Lower lobe of right lung (tissue), 2 donors: ENCODE measurements at regions not wholly inside any gene's neighbourhood (a gene's known extent, or its start where the extent isn't known, plus 50 kb on each side); places are given as distances from the start of the nearest gene placed in this dataset.

Experiments used
- ATAC-seq, 2 donors: fragments of 200-7000 bp; cut with Tn5 transposase; one replicate each; pipeline ENCODE4 v1.9.1; 2020 to 2022; ENCODE audit warnings: mild to moderate bottlenecking in 2 of 2, moderate library complexity in 2 of 2
- DNase-seq: peaks from one replicate; pipeline ENCODE4 v3.0.0-alpha.2; 2020
- H3K27ac ChIP-seq: fragments of 200-600 bp; one replicate; pipeline ENCODE4 v1.8.0; 2022
- H3K27me3 ChIP-seq: fragments of 200-600 bp; one replicate; pipeline ENCODE4 v1.8.0; 2022; ENCODE audit warnings: low read depth
- H3K36me3 ChIP-seq: fragments of 200-600 bp; one replicate; pipeline ENCODE4 v1.8.0; 2022; ENCODE audit warnings: mild to moderate bottlenecking
- H3K4me1 ChIP-seq: fragments of 200-600 bp; one replicate; pipeline ENCODE4 v1.8.0; 2022
- H3K4me3 ChIP-seq: fragments of 200-600 bp; one replicate; pipeline ENCODE4 v1.8.0; 2022; ENCODE audit warnings: mild to moderate bottlenecking
- H3K9me3 ChIP-seq: fragments of 200-600 bp; one replicate; pipeline ENCODE4 v1.8.0; 2022
- CTCF ChIP-seq: fragments of 200-600 bp; IDR thresholded peaks from one replicate; pipeline ENCODE4 v1.8.0; 2022; ENCODE audit warnings: antibody characterized with exemption, mild to moderate bottlenecking
- intact Hi-C: fragments of 100-400 bp; cut with DNase I; formaldehyde crosslinking; loops from one replicate; pipeline ENCODE4 v1.11.0; 2022
- donor health status: DM: no; HTN: yes; CAD: no; lungs with severe emphysema.

DNA sequence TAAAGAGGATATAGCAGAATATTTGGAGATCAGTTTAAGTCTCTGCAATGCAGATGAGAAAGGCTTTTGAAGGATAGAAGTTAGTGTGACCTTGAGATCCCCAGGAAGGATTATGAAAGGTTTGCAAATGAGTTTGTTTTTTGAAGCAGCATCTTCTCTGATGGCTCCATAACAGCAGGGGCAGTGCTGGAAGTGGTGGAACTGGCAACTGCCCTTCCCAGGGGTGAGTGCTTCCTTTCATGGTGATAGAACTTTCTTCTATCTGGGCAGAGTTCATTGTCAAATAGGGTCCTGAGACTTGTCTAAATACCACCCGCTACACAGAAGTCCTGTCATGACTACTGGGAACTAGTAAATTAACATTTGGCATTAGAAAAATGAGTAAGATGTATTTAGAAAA is 314.2 kb upstream of the MCTP2 start:
- no peak for TF ChIP-seq CTCF
- intact Hi-C loops: no loop called here
- H3K4me1 ChIP-seq: no peaks in the 10 kb centered on the region
- H3K9me3 ChIP-seq: no peaks in the 10 kb centered on the region
- no peaks in the 10 kb centered on the region for H3K36me3 ChIP-seq
- H3K4me3 ChIP-seq: no peak overlapping the region
- H3K27ac ChIP-seq: no peak overlapping the region
- no peak for ATAC-seq
- no peaks in the 10 kb centered on the region for H3K27me3 ChIP-seq
- no peak for DNase-seq

DNA sequence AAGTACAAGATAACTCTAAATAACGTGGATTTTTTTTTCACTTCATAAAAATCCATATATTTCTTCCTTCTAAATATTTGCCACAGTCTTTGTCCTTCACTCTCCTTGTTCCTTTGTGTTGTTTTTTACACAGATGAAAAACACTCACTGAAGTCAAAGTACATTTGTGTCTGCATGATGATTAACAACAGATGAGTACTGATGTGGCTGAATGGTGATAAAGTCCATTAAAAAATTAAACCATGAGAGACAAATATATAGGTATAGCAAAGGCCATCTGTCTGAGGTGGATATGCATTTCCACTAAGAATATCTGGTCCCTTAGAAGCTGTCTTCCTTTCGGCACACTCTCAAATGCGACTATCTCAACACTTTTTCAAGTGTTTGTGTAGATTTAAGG is 317.5 kb upstream of the MCTP2 start:
- Histone ChIP-seq H3K4me3 (no peak overlapping the region), H3K27ac (no peak overlapping the region), H3K27me3 (no peaks in the 10 kb centered on the region), H3K9me3 (no peaks in the 10 kb centered on the region), H3K4me1 (no peaks in the 10 kb centered on the region), H3K36me3 (no peaks in the 10 kb centered on the region)
- TF ChIP-seq CTCF: no peak
- no peak for ATAC-seq
- no peak for DNase-seq
- intact Hi-C loops: no loop called here

GRCh38 chr15:93913310-93913709 is 318.1 kb upstream of the MCTP2 start:
- H3K4me3 ChIP-seq: no peak overlapping the region
- no peaks in the 10 kb centered on the region for H3K9me3 ChIP-seq
- H3K36me3 ChIP-seq: no peaks in the 10 kb centered on the region
- intact Hi-C loops: no loop called here
- H3K27ac ChIP-seq: no peak overlapping the region
- DNase-seq (no peak), ATAC-seq (no peak)
- TF ChIP-seq CTCF: no peak
- H3K4me1 ChIP-seq: no peaks in the 10 kb centered on the region
- no peaks in the 10 kb centered on the region for H3K27me3 ChIP-seq

DNA sequence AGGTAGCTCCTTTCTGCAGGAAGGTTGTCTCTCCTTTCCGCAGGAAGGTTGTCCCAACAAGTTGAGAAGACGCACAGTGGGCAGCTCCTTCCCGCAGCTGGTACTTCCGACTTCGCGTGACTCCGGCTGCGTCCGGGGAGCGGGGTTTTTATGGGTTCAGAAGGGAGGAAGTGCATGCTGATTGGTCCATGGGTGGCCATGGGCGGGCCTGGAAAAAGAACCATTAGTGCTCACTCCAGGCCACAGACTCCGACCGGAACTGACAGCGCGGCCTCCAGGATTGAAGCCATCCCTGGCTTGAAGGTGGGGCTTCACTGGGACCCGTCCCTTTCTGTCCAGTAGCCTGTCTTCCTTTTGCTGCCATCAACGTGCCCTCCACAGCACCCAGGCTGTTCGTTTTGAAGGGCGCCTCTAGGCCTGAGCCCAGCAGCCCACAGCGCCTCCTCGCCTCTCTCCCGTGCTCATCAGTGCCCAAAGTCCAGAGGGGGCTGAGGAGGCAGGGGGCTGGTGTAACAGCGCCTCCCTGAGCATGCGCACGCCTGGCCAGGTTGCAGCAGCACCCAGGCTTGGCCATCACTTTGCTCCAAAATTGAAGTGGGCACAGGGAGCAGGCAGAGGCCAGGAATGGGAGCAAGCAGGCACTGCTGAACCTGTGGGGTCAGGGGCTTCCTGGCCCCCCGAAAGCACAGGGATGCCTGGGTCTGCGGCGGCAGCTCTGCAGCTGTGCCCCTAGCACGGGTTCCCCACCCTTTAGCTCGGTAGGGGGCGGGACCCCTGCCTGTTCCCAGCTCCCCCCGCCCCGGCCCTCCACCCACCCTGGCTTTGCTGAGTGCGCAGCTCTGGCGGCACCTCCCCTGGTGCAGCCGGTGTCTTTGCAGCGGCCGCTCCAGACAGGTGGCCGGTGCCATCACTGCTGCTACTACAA is 330.6 kb upstream of the MCTP2 start:
- Histone ChIP-seq H3K36me3 (no peaks in the 10 kb centered on the region), H3K4me3 (no peak overlapping the region), H3K27me3 (no peaks in the 10 kb centered on the region), H3K4me1 (no peaks in the 10 kb centered on the region), H3K9me3 (no peaks in the 10 kb centered on the region), H3K27ac (no peak overlapping the region)
- ATAC-seq: peak in 1 of 2 donors; percentile 30
- no peak for TF ChIP-seq CTCF
- peak; percentile 38 for DNase-seq
- intact Hi-C loops: no loop called here

DNA sequence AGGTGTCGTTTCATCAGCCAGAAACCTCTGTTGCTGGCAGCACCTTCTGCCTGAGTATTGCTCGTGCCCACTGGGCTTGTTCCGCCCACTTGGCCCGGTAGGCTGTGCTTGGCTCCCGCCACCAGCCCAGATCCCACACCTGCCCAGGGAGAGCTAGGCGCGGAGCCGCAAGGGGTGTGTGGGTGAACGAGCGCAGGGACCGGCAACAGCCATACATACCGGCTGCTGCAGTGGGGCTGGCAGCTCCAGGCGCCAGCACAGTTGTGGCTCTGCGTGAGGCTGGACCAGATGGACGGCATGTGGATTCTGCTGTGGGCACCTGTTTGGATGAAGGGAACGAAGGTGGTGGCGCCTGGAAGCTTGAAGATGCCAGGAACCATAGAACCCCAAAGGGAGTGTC is 331.5 kb upstream of the MCTP2 start:
- Histone ChIP-seq H3K27me3 (no peaks in the 10 kb centered on the region), H3K9me3 (no peaks in the 10 kb centered on the region), H3K4me1 (no peaks in the 10 kb centered on the region), H3K4me3 (no peak overlapping the region), H3K27ac (no peak overlapping the region), H3K36me3 (no peaks in the 10 kb centered on the region)
- no peak for ATAC-seq
- peak; percentile 38 for DNase-seq
- TF ChIP-seq CTCF: no peak
- intact Hi-C loops: no loop called here
